Mesendoderm (in vitro differentiated cells): ENCODE measurements at regions not wholly inside any gene's neighbourhood (a gene's known extent, or its start where the extent isn't known, plus 50 kb on each side); places are given as distances from the start of the nearest gene placed in this dataset.

ENCODE experiments used
- DNase-seq: peaks from one replicate; pipeline ENCODE4 v3.0.0; 2013
- H2AK5ac ChIP-seq: 2 replicates; pipeline ENCODE4 v1.6.1; 2013; ENCODE audit warnings: low read length, inconsistent platforms
- H2BK120ac ChIP-seq: 2 replicates; pipeline ENCODE4 v1.6.1; 2013; ENCODE audit warnings: low read depth, mild to moderate bottlenecking, low read length, moderate library complexity, mixed read lengths
- H2BK15ac ChIP-seq: replicated peaks from 2 replicates; pipeline ENCODE4 v1.6.1; 2013; ENCODE audit warnings: low read depth, mild to moderate bottlenecking, moderate library complexity
- H2BK5ac ChIP-seq: 2 replicates; pipeline ENCODE4 v1.6.1; 2013; ENCODE audit warnings: low read length, inconsistent platforms
- H3K18ac ChIP-seq: 2 replicates; pipeline ENCODE4 v1.6.1; 2013; ENCODE audit warnings: mild to moderate bottlenecking, low read length, mixed read lengths
- H3K23ac ChIP-seq: one replicate; pipeline ENCODE4 v1.6.1; 2013; ENCODE audit warnings: low read length
- H3K27ac ChIP-seq: 2 replicates; pipeline ENCODE4 v1.5.1; 2013; ENCODE audit warnings: low read depth, mild to moderate bottlenecking, inconsistent platforms, low read length, moderate library complexity
- H3K27me3 ChIP-seq: 2 replicates; pipeline ENCODE4 v1.6.1; 2013; ENCODE audit warnings: low read length, control low read depth, mild to moderate bottlenecking, inconsistent platforms; ENCODE audit not compliant: insufficient read depth, poor library complexity
- H3K36me3 ChIP-seq: 2 replicates; pipeline ENCODE4 v1.6.1; 2013; ENCODE audit warnings: low read length, inconsistent platforms; ENCODE audit not compliant: control insufficient read depth, insufficient read depth
- H3K4ac ChIP-seq: one replicate; pipeline ENCODE4 v1.6.1; 2013; ENCODE audit warnings: low read depth, mild to moderate bottlenecking, low read length, moderate library complexity
- H3K4me1 ChIP-seq: 2 replicates; pipeline ENCODE4 v1.6.1; 2013; ENCODE audit warnings: low read depth, low read length, inconsistent platforms; ENCODE audit not compliant: control insufficient read depth
- H3K4me2 ChIP-seq: 2 replicates; pipeline ENCODE4 v1.6.1; 2013; ENCODE audit warnings: low read length
- H3K4me3 ChIP-seq: 2 replicates; pipeline ENCODE4 v1.5.1; 2013; ENCODE audit warnings: mild to moderate bottlenecking, low read length
- H3K56ac ChIP-seq: one replicate; pipeline ENCODE4 v1.6.1; 2013; ENCODE audit warnings: low read length
- H3K79me1 ChIP-seq: 2 replicates; pipeline ENCODE4 v1.6.1; 2013; ENCODE audit warnings: low read length, inconsistent platforms
- H3K79me2 ChIP-seq: 2 replicates; pipeline ENCODE4 v1.6.1; 2013; ENCODE audit warnings: mild to moderate bottlenecking, low read length; ENCODE audit not compliant: control insufficient read depth, insufficient read depth
- H3K9ac ChIP-seq: 2 replicates; pipeline ENCODE4 v1.6.1; 2013; ENCODE audit warnings: low read length, inconsistent platforms
- H4K5ac ChIP-seq: one replicate; pipeline ENCODE4 v1.6.1; 2013; ENCODE audit warnings: low read length
- H4K8ac ChIP-seq: one replicate; pipeline ENCODE4 v1.6.1; 2013; ENCODE audit warnings: low read depth, mild to moderate bottlenecking, control low read depth, low read length, moderate library complexity
- WGBS: extraction: QIAGEN DNeasy Blood & Tissue Kit; methylation state at CpG from one replicate; pipeline ENCODE4 v1.1.7; 2013; ENCODE audit warnings: low lambda C conversion rate, missing lambda C conversion rate; ENCODE audit not compliant: insufficient coverage; ENCODE audit errors: extremely low coverage; 5-methylcytosine and 5-hydroxymethylcytosine counted together

- H3K4me2 ChIP-seq = no peak overlapping the region
- no peak overlapping the region for H4K5ac ChIP-seq
- no peak overlapping the region for H3K23ac ChIP-seq
- no peaks in the 10 kb centered on the region for H3K79me2 ChIP-seq
- no peak overlapping the region for H2BK15ac ChIP-seq
- no peaks in the 10 kb centered on the region for H3K27me3 ChIP-seq
- no peak overlapping the region for H2AK5ac ChIP-seq
- H3K9ac ChIP-seq = no peak overlapping the region
- no peaks in the 10 kb centered on the region for H3K79me1 ChIP-seq
- H3K27ac ChIP-seq = no peak overlapping the region
- no peak overlapping the region for H2BK5ac ChIP-seq
- no peak overlapping the region for H3K4ac ChIP-seq
- DNase-seq = no peak
- no peak overlapping the region for H3K4me3 ChIP-seq
- no peak overlapping the region for H4K8ac ChIP-seq
- H3K36me3 ChIP-seq = no peaks in the 10 kb centered on the region
- no peak overlapping the region for H2BK120ac ChIP-seq
- WGBS = no CpG with 5 or more reads among the region's 4 CpGs
- no peak overlapping the region for H3K56ac ChIP-seq
- H3K4me1 ChIP-seq = peaks cover 3% of the 10 kb centered on the region
- no peak overlapping the region for H3K18ac ChIP-seq
Measured at GRCh38 chr10:58066979-58067378, 200.7 kb downstream of the IPMK start.

GRCh38 chr10:58066126-58066525 is 201.6 kb downstream of the IPMK start:
- H3K18ac ChIP-seq = no peak overlapping the region
- H3K36me3 ChIP-seq = no peaks in the 10 kb centered on the region
- no peaks in the 10 kb centered on the region for H3K79me1 ChIP-seq
- no peak overlapping the region for H3K27ac ChIP-seq
- WGBS = no CpG with 5 or more reads among the region's 4 CpGs
- H3K4me3 ChIP-seq = no peak overlapping the region
- no peak overlapping the region for H2BK120ac ChIP-seq
- H3K9ac ChIP-seq = no peak overlapping the region
- no peak overlapping the region for H4K8ac ChIP-seq
- no peak overlapping the region for H2AK5ac ChIP-seq
- no peak overlapping the region for H2BK5ac ChIP-seq
- no peak overlapping the region for H2BK15ac ChIP-seq
- no peak overlapping the region for H3K23ac ChIP-seq
- peaks cover 3% of the 10 kb centered on the region for H3K4me1 ChIP-seq
- no peaks in the 10 kb centered on the region for H3K79me2 ChIP-seq
- H3K4ac ChIP-seq = no peak overlapping the region
- H3K4me2 ChIP-seq = no peak overlapping the region
- DNase-seq = no peak
- H4K5ac ChIP-seq = no peak overlapping the region
- no peaks in the 10 kb centered on the region for H3K27me3 ChIP-seq
- no peak overlapping the region for H3K56ac ChIP-seq

DNA sequence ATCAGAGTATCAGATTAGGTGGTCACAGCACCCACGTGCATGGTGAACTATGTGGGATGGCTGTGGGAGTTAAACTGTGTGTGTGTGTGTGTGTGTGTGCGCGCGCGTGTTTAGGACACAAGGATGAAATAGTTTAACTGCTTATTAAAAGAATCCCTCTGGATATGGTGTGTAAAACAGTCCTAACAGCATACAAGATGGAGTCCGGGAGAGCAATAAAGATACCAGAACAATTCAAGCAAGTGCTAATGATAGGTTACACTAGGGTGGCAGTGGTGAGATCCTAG is 202.2 kb downstream of the IPMK start:
- Histone ChIP-seq H3K27me3 (no peaks in the 10 kb centered on the region), H3K79me1 (no peaks in the 10 kb centered on the region), H4K8ac (no peak overlapping the region), H2AK5ac (no peak overlapping the region), H3K18ac (no peak overlapping the region), H3K36me3 (no peaks in the 10 kb centered on the region), H3K56ac (no peak overlapping the region), H4K5ac (no peak overlapping the region), H2BK5ac (no peak overlapping the region), H3K4me1 (peaks cover 3% of the 10 kb centered on the region), H3K27ac (no peak overlapping the region), H2BK120ac (no peak overlapping the region), H3K79me2 (no peaks in the 10 kb centered on the region), H3K9ac (no peak overlapping the region), H3K4me3 (no peak overlapping the region), H3K23ac (no peak overlapping the region), H2BK15ac (no peak overlapping the region), H3K4ac (no peak overlapping the region), H3K4me2 (no peak overlapping the region)
- DNase-seq = no peak
- no CpG with 5 or more reads among the region's 6 CpGs for WGBS

- no peak overlapping the region for H4K5ac ChIP-seq
- DNase-seq = peak; percentile 71
- H2BK5ac ChIP-seq = peak overlapping the region; percentile 76
Measured at GRCh38 chr10:58064714-58065528, 202.8 kb downstream of the IPMK start.

DNA sequence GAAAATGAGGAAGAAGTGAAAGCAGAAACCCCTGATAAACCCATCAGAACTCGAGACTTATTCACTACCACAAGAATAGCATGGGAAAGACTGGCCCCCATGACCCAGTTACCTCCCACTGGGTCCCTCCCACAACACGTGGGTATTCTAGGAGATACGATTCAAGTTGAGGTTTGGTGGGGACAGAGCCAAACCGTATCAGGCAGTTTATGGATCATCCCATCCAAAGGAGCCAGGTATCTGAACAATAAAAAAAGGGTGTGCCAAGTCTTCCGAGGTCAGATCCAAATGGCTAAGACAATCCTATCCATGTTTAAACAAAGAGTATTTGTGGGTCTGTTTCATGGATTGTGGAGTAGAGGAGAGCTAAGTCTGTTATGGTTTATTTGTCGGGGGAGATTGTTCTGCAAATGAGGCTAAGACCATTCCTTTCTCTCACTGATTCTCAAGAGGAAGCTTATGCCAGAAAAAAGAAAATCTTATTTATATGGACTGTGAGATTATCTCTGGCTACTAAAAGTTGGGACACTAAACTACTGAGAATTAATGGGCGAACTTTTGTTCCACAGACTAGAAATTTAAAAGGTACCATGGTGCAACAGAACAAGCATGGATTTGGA is 203.7 kb downstream of the IPMK start:
- H4K5ac ChIP-seq = no peak overlapping the region
- peaks cover 3% of the 10 kb centered on the region for H3K4me1 ChIP-seq
- no peak overlapping the region for H2BK5ac ChIP-seq
- H3K56ac ChIP-seq = no peak overlapping the region
- no peak overlapping the region for H2AK5ac ChIP-seq
- H3K4ac ChIP-seq = no peak overlapping the region
- H3K27me3 ChIP-seq = no peaks in the 10 kb centered on the region
- no peak overlapping the region for H2BK15ac ChIP-seq
- no peak overlapping the region for H3K4me2 ChIP-seq
- H3K36me3 ChIP-seq = no peaks in the 10 kb centered on the region
- WGBS = no CpG with 5 or more reads among the region's 7 CpGs
- H3K27ac ChIP-seq = no peak overlapping the region
- H2BK120ac ChIP-seq = no peak overlapping the region
- no peaks in the 10 kb centered on the region for H3K79me1 ChIP-seq
- H3K79me2 ChIP-seq = no peaks in the 10 kb centered on the region
- no peak overlapping the region for H3K18ac ChIP-seq
- no peak overlapping the region for H3K4me3 ChIP-seq
- no peak overlapping the region for H3K9ac ChIP-seq
- no peak overlapping the region for H3K23ac ChIP-seq
- no peak for DNase-seq
- no peak overlapping the region for H4K8ac ChIP-seq

More at GRCh38 chr10:58064714-58065528, 202.8 kb downstream of the IPMK start:
- H2AK5ac ChIP-seq = no peak overlapping the region
- H2BK15ac ChIP-seq = no peak overlapping the region
- no peak overlapping the region for H3K27ac ChIP-seq
- no peak overlapping the region for H3K9ac ChIP-seq
- no peaks in the 10 kb centered on the region for H3K27me3 ChIP-seq
- peaks cover 3% of the 10 kb centered on the region for H3K4me1 ChIP-seq
- H3K4ac ChIP-seq = no peak overlapping the region
- H3K23ac ChIP-seq = no peak overlapping the region
- no peak overlapping the region for H4K8ac ChIP-seq
- no peak overlapping the region for H2BK120ac ChIP-seq
- no peaks in the 10 kb centered on the region for H3K79me2 ChIP-seq
- no peak overlapping the region for H3K4me2 ChIP-seq
- no peaks in the 10 kb centered on the region for H3K79me1 ChIP-seq
- H3K18ac ChIP-seq = no peak overlapping the region
- H3K4me3 ChIP-seq = no peak overlapping the region
- WGBS = no CpG with 5 or more reads among the region's 4 CpGs
- H3K36me3 ChIP-seq = no peaks in the 10 kb centered on the region
- peak overlapping the region; percentile 77 for H3K56ac ChIP-seq
